GM10266 (cell line): ENCODE measurements at regions not wholly inside any gene's neighbourhood (a gene's known extent, or its start where the extent isn't known, plus 50 kb on each side); places are given as distances from the start of the nearest gene placed in this dataset.

Experiments
- DNase-seq: peaks from one replicate; pipeline ENCODE4 v3.0.0; 2012; ENCODE audit errors: extremely low spot score
- TF ChIP-seq, protein P1 (sequence below): IDR thresholded peaks from 2 replicates; pipeline ENCODE4 v1.5.1; 2012; ENCODE audit warnings: mild to moderate bottlenecking, low read depth; ENCODE audit not compliant: control insufficient read depth, insufficient read depth; ENCODE audit errors: missing control alignments

GRCh38 chr2:128809259-128809636 lies 490.6 kb upstream of the HS6ST1 start:
- no peak for DNase-seq
- TF ChIP-seq, protein P1, sequence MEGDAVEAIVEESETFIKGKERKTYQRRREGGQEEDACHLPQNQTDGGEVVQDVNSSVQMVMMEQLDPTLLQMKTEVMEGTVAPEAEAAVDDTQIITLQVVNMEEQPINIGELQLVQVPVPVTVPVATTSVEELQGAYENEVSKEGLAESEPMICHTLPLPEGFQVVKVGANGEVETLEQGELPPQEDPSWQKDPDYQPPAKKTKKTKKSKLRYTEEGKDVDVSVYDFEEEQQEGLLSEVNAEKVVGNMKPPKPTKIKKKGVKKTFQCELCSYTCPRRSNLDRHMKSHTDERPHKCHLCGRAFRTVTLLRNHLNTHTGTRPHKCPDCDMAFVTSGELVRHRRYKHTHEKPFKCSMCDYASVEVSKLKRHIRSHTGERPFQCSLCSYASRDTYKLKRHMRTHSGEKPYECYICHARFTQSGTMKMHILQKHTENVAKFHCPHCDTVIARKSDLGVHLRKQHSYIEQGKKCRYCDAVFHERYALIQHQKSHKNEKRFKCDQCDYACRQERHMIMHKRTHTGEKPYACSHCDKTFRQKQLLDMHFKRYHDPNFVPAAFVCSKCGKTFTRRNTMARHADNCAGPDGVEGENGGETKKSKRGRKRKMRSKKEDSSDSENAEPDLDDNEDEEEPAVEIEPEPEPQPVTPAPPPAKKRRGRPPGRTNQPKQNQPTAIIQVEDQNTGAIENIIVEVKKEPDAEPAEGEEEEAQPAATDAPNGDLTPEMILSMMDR: no peak

GRCh38 chr2:128809880-128810279 lies 491.2 kb upstream of the HS6ST1 start:
- DNase-seq: no peak
- TF ChIP-seq, protein P1: no peak

- DNase-seq: no peak
- TF ChIP-seq, protein P1: no peak
Measured at GRCh38 chr2:128812183-128812940, 493.7 kb upstream of the HS6ST1 start.

- TF ChIP-seq, protein P1: no peak
- DNase-seq: no peak
Measured at GRCh38 chr2:128813352-128814034, 494.8 kb upstream of the HS6ST1 start.

GRCh38 chr2:128815248-128815647 lies 496.6 kb upstream of the HS6ST1 start:
- no peak for DNase-seq

GRCh38 chr2:128817171-128817570 lies 498.5 kb upstream of the HS6ST1 start:
- TF ChIP-seq, protein P1: no peak
- no peak for DNase-seq

More at GRCh38 chr2:128815248-128815647, 496.6 kb upstream of the HS6ST1 start:
- TF ChIP-seq, protein P1: no peak

GRCh38 chr2:128817813-128818212 lies 499.1 kb upstream of the HS6ST1 start:
- no peak for DNase-seq
- TF ChIP-seq, protein P1: no peak
